SK-N-MC (cell line): ENCODE measurements at regions not wholly inside any gene's neighbourhood (a gene's known extent, or its start where the extent isn't known, plus 50 kb on each side); places are given as distances from the start of the nearest gene placed in this dataset.

Experiments
- DNase-seq: peaks from one replicate; pipeline ENCODE4 v3.0.0-alpha.2; 2011; ENCODE audit warnings: low read depth, low spot score
- H3K27ac ChIP-seq: fragments of 200-600 bp; sonication (generic); 2 replicates; pipeline ENCODE4 v1.5.1; 2016; ENCODE audit warnings: mixed run types
- H3K36me3 ChIP-seq: fragments of 200-600 bp; sonication (generic); 2 replicates; pipeline ENCODE4 v1.6.1; 2017; ENCODE audit warnings: antibody characterized with exemption, low read length, mixed read lengths; ENCODE audit not compliant: insufficient read depth
- H3K4me3 ChIP-seq: fragments of 200-600 bp; sonication (generic); 2 replicates; pipeline ENCODE4 v1.5.1; 2016
- H3K9ac ChIP-seq: fragments of 200-600 bp; sonication (generic); 2 replicates; pipeline ENCODE4 v1.8.0; 2017; ENCODE audit warnings: mixed run types, mixed read lengths; ENCODE audit not compliant: insufficient read length
- H3K9me3 ChIP-seq: fragments of 200-600 bp; sonication (generic); 2 replicates; pipeline ENCODE4 v1.6.1; 2017; ENCODE audit warnings: low read depth, mild to moderate bottlenecking, antibody characterized with exemption, low read length, moderate library complexity, mixed read lengths
- EZH2 ChIP-seq: fragments of 200-600 bp; sonication (generic); IDR thresholded peaks from one replicate; pipeline ENCODE4 v1.6.1; 2017; ENCODE audit warnings: antibody characterized with exemption
- FOXP2 ChIP-seq: optimal IDR thresholded peaks from 2 replicates; pipeline ENCODE3; 2011; ENCODE audit warnings: mild to moderate bottlenecking, moderate library complexity; ENCODE audit not compliant: insufficient read depth; ENCODE audit errors: extremely low read length, control extremely low read depth
- POLR2AphosphoS5 ChIP-seq: IDR thresholded peaks from 2 replicates; pipeline ENCODE4 v1.6.1; 2012; ENCODE audit warnings: mild to moderate bottlenecking, low read depth, low read length, borderline replicate concordance

DNA sequence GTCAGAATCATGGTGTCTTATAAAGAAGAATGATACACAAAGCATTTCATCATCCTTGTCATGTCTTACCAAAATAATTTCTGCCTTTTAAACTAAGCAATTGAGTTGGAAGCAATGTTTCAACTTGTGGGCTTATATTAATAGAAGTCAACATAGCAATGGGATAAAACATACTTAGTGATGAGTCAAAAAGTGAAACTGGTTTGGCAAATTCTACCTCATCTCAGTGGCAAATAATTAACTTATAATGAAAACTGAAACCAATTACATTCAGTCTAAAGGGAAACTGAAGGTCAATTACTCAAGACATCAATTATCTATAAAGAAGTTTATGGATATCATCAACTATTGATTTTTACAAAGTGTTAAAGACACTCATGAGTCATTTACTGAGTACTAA is 463.8 kb downstream of the BMP2 start:
- H3K36me3 ChIP-seq: no peaks in the 10 kb centered on the region
- no peaks in the 10 kb centered on the region for H3K9me3 ChIP-seq
- DNase-seq: no peak
- no peak overlapping the region for H3K4me3 ChIP-seq
- no peak overlapping the region for H3K9ac ChIP-seq
- H3K27ac ChIP-seq: no peak overlapping the region
- TF ChIP-seq POLR2AphosphoS5: no peak
- no peak for TF ChIP-seq EZH2
- TF ChIP-seq FOXP2: no peak

DNA sequence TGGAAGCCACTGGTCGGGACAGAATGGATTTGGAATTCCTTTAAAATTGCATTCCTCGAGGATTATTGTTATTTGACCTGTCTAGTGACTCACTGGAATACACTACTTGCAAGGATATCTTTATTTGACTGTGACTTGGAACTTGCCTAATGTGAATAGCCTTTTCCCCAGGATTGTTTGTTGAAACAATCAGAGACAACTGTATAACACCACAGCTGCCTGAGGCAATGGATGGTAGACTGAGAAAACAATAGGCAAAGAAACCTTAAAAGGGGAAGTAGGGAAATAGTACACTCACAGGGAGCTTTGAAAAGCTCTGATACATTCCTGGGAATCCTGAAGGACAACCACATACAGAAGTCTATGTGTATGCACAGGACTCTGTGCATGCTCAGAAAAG is 465.3 kb downstream of the BMP2 start:
- H3K36me3 ChIP-seq: no peaks in the 10 kb centered on the region
- no peak overlapping the region for H3K4me3 ChIP-seq
- DNase-seq: no peak
- no peak overlapping the region for H3K27ac ChIP-seq
- no peak overlapping the region for H3K9ac ChIP-seq
- H3K9me3 ChIP-seq: no peaks in the 10 kb centered on the region
- no peak for TF ChIP-seq EZH2
- no peak for TF ChIP-seq FOXP2
- no peak for TF ChIP-seq POLR2AphosphoS5

DNA sequence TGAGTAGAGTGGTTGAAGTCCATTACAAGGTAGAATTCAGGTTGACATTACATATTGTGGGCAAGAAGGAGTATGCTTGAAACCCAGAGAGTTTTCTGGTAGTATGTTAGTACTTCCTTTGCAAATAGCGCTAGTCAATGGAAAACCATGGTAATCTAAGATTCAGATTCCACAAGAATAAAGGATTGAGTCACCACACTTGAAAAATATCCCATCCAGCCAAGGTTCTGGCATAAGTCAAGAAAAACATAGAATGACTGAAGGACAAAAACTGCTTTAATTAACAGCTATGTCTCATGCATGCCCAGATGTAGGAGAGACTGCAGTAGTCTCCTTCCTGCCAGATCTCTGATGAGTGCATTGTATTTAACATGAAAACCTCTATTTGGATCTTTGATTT is 469.8 kb downstream of the BMP2 start:
- DNase-seq: no peak
- no peak overlapping the region for H3K9ac ChIP-seq
- H3K9me3 ChIP-seq: no peaks in the 10 kb centered on the region
- H3K4me3 ChIP-seq: no peak overlapping the region
- H3K27ac ChIP-seq: no peak overlapping the region
- no peak for TF ChIP-seq FOXP2
- TF ChIP-seq EZH2: no peak
- no peak for TF ChIP-seq POLR2AphosphoS5
- no peaks in the 10 kb centered on the region for H3K36me3 ChIP-seq

DNA sequence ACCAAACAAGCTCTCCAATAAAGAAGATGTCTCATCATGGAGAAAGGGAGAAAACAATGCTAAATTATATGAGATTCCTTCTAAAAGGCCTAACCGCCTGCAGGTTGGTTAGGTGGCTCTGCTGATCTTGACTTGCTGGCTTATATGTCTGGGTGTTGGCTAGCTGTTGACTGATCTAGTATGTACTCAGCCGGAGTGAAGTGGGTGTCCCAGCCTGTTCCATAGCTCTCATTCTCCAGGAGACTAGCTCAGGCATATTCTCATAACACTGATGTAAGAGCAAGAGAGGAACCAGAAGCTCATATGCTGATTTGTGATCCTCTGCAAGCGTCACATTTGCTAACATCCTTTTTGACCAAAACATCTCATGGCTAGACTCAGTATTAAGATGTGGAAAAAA is 473.0 kb downstream of the BMP2 start:
- Histone ChIP-seq H3K9me3 (no peaks in the 10 kb centered on the region), H3K36me3 (no peaks in the 10 kb centered on the region), H3K4me3 (no peak overlapping the region), H3K27ac (no peak overlapping the region), H3K9ac (no peak overlapping the region)
- no peak for TF ChIP-seq POLR2AphosphoS5
- TF ChIP-seq FOXP2: no peak
- TF ChIP-seq EZH2: no peak
- no peak for DNase-seq

DNA sequence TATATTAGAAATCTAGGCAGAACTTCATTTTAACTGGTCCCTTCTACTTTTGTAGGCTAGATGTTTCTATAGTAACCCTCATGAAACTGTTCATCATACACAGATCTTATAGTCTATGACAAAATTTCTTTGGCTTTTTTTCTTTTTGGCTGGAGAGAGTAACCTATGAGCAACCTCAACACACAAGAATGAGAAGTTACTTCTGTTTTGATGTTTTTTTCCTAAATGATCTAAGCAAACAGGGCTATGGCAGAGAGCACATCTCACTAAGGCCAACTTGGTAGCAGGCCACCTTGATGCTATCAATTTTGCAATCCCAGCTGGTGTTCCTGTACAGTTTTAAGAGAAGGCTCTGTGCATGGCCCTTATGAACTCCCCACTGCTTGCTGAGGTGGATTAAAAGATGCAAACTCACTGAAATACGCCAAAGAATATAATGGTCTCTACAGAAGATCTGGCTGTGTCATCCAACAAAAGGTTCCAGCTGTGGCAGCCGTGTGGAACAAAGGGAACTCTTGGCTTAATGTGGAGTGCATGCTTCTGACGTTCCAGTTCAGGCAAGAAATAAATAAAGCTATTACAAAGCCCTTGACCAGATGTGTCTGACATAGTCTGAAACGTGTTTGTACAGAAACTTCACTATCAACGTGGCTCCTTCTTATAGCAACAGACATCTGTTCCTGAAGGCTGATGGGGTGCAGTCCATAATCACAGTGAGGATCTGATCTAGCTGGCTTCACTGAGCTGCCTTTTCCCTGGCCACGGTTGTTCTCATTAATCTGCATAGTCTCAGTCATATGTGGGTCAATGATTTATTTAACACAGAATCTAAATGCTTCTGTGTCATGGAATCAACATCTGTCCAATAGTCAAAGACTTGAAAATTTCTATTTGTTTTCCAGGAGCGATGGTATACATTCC is 481.1 kb downstream of the BMP2 start:
- no peak for DNase-seq

DNA sequence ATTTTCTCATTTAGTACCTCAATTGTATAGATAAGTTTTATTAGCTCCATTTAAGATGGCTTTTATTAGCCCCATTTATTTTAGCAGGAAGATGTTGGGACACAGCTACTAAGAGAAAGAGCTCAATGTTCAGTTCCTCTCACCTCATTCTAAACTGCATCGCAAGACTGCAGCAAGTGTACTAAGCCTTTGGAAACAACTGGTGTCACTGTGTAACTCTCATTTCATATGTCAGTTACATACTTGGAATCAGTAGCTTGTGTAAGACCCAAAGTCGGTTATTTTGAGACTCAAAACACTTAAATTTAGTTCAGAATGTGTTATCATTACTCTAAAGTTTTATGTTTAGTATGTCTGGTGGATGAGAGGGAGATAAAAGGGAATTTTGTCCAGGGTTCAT is 482.9 kb downstream of the BMP2 start:
- no peak overlapping the region for H3K27ac ChIP-seq
- no peak for DNase-seq
- H3K9me3 ChIP-seq: no peaks in the 10 kb centered on the region
- no peak overlapping the region for H3K9ac ChIP-seq
- TF ChIP-seq POLR2AphosphoS5: no peak
- no peak for TF ChIP-seq EZH2
- no peak for TF ChIP-seq FOXP2
- H3K4me3 ChIP-seq: no peak overlapping the region
- no peaks in the 10 kb centered on the region for H3K36me3 ChIP-seq

More for the DNA sequence above, 481.1 kb downstream of the BMP2 start:
- TF ChIP-seq POLR2AphosphoS5: no peak
- no peak for TF ChIP-seq EZH2
- no peak for TF ChIP-seq FOXP2
- no peaks in the 10 kb centered on the region for H3K9me3 ChIP-seq
- no peak overlapping the region for H3K27ac ChIP-seq
- no peak overlapping the region for H3K9ac ChIP-seq
- H3K36me3 ChIP-seq: no peaks in the 10 kb centered on the region
- no peak overlapping the region for H3K4me3 ChIP-seq

DNA sequence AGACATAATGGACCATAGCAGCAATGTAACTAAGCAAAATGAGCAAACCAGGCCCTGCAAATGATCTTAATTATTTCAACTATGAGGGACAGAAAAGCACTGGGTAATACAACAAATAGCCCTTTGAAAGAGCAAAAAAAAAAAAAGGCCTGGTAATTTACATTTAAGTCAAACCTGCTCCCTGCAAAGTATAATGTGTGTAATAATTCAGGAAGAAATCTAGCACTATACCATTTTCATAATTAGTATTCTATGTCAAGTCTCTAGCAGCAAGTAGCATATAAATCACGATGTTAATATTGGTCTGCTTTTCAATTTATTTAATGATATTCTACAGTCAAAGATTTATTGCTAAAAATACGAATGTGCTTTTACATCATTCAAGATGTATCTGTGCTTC is 489.6 kb downstream of the BMP2 start:
- Histone ChIP-seq H3K9me3 (no peaks in the 10 kb centered on the region), H3K4me3 (no peak overlapping the region), H3K27ac (no peak overlapping the region), H3K9ac (no peak overlapping the region), H3K36me3 (no peaks in the 10 kb centered on the region)
- DNase-seq: no peak
- no peak for TF ChIP-seq FOXP2
- TF ChIP-seq POLR2AphosphoS5: no peak
- no peak for TF ChIP-seq EZH2

DNA sequence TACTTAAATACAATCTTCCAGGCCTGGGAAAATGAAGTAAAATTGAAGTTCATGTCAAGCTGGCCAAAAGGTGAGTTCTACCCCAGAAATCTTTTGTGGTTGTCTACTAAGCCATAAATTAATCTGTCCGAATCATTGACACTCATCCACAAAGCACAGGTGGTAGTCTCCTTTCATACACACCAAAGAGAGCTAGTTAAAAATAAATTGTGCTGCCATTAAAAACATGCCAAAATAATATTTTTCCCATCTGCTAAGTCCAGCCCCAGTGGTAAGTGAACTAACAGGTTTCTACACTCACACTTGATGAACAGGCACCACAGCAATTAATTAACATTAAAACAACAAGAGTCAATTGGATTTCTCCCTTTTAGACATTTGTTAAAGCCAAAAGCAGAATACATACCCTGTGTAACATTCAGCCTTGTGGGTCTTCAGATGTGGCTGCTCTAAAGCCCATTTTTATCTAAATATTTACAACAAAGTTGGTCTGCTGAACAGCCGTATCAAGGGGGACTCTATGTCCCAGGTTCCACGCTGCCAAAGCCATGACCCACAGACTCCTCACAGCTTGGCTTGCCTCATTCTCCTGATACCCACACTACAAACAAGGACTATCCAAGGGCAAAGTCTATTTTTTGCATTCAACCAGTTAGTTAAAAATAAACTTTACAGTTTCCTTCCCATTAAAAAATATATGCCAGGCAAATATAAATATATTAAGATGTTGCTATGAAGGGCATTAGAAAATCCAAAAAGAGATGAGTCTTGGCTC is 490.4 kb downstream of the BMP2 start:
- Histone ChIP-seq H3K9ac (no peak overlapping the region), H3K4me3 (no peak overlapping the region), H3K27ac (no peak overlapping the region), H3K36me3 (no peaks in the 10 kb centered on the region), H3K9me3 (no peaks in the 10 kb centered on the region)
- no peak for DNase-seq
- TF ChIP-seq POLR2AphosphoS5: no peak
- no peak for TF ChIP-seq FOXP2
- TF ChIP-seq EZH2: no peak

DNA sequence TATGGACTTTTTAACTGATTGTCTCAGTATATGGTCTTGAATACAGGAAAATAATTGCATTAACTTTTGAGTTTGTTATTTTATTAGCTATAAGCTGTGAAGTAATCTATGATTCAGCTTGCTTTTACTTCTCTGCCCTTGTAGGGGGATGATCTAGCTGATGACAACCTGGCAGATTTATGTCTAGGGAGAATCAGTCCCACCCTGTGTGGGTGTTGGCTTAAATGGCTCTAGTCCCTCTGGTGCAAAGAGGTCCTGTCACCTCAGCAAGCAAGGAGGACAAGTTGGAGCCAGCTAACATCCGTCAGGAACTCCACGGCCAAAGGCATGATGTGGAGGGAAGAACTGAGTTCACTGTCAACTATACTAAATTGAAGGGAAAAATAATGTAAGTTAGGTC is 495.3 kb downstream of the BMP2 start:
- no peak overlapping the region for H3K4me3 ChIP-seq
- H3K36me3 ChIP-seq: no peaks in the 10 kb centered on the region
- no peaks in the 10 kb centered on the region for H3K9me3 ChIP-seq
- no peak overlapping the region for H3K9ac ChIP-seq
- no peak overlapping the region for H3K27ac ChIP-seq
- TF ChIP-seq POLR2AphosphoS5 (no peak), EZH2 (no peak)
- DNase-seq: no peak
